HG03280 (cell line): ENCODE measurements at regions not wholly inside any gene's neighbourhood (a gene's known extent, or its start where the extent isn't known, plus 50 kb on each side); places are given as distances from the start of the nearest gene placed in this dataset.
"Not testable (repeated sequence)": the region's sequence is repeated elsewhere in the genome, so short reads cannot be mapped to it uniquely, and the experiment has no call there.

Experiments
- ATAC-seq: cut with Tn5 transposase; IDR thresholded peaks from one replicate; pipeline ENCODE4 v1.9.1; 2021; ENCODE audit warnings: mild to moderate bottlenecking, moderate library complexity; ENCODE audit not compliant: unreplicated experiment

DNA sequence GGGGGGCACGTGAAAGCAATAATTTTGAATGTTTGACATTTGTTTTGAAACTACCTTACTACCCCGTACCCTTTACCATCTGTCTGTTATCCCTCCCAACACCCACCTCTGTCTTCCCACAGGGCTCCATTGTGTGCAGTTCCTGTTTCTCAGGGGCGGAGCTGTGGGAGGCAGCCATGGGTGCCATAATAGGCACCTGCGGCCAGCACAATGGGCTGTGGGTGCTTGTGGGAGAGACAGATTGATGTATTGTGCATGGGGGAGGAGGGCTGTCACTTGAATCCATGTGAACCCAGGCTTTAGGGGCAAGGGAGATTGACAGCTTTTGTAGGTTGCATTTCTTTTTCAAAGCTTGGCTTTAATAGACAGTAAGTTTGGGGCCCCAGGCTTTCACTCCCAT, 122.6 kb upstream of the CXorf66 start:
- no peak for ATAC-seq

DNA sequence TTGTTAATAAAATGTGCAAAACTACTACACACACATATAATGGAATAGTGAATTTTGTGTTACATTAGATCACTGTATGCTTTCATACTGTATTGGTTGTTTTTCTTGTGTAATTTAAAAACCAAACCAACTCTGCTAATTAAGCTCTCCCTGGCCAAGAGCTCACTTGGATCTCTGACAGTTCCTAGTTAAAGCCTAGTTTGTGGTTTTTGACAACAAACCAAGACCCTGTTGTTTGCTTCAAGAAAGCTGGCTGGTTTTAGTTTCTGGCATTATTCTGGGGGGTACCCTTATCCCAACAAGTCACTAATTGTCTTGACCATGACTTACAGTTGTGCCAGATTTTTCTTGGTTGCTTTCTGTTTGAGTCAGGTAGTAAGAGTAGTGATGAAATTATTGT, 121.4 kb upstream of the CXorf66 start:
- ATAC-seq = no peak

DNA sequence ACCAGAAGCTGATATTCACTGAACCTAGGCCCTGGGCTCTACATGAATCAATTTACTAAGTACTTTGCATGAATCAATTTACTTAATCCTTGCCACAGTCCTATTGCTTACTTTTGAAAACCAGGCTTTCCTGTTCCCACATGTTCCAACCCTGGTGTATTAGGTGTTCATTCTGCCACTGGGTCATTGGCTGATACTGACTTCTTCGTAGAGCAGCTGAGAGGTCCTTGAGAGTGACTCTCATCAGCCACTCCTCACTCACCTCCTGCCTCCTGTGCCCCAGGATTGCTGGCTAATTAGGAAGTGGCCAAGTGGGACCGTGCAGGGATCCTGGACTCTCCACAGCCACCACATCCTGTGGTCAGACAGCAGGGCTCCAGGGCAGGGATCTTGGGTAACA, 109.5 kb upstream of the CXorf66 start:
- not testable (repeated sequence) for ATAC-seq

DNA sequence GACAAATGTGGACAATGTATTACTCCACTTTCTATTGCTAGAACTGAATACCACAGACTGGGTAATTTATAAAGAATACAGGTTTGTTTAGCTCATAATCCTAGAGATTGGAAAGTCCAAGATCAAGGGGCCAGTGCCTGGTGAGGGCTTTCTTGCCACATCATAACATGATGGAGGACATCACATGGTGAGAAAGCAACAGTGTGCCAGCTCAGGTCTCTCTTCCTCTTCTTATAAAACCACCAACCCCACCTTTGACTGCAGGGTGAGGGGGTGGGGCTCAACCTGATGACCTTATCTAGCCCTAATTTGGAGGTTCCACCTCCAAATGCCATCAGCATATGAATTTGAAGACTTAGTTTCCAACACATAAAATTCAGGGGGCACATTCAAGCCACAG, 105.7 kb upstream of the CXorf66 start:
- ATAC-seq = no peak

DNA sequence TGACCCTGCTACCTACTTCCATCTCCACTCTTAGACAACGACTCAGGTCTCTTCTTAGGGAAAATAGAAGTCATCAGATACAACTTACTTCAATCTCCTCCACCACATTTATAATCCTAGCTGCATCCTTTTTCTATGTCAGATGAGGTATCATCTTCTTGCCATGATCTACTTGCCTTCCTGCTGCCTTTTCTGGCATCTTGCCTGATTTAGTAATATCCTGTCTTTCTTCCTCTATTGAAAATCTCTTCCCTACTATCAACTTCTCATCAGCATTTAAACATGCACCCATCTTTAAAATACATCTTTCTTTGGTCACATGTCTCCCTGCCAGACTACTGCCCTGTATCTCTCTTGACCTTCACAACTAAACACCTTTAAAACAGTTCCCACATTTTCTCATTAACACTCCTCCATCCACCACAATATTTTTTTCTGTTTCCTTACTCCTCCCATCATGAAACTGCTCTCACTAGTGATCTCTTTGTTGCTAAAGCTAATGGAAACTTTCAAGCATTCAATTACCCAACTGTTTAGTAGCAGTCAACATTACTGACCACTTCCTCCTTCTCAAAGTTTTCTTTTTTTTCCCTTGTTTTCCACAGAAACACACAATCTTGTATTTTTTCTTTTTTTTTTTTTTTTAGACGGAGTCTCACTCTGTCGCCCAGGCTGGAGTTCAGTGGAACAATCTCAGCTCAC, 100.8 kb upstream of the CXorf66 start:
- no peak for ATAC-seq

DNA sequence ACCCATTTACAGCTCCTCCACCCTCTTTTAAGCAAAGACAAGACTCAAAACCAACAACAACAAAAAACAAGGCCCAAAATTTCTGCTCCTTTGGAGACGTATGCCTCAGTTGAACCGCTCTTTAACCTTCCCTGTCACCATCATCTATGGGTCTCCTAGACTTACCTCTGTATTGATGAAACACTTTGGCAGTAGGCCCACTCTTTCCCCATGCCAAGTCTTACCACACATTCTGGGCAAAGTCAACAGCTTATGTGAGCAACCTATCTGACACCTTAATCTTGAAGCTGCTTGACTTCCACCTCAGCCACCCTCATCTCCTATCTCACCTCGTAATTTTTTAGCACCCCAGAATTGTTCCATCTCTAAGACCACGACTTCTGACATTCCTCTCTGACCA, 99.7 kb upstream of the CXorf66 start:
- no peak for ATAC-seq

DNA sequence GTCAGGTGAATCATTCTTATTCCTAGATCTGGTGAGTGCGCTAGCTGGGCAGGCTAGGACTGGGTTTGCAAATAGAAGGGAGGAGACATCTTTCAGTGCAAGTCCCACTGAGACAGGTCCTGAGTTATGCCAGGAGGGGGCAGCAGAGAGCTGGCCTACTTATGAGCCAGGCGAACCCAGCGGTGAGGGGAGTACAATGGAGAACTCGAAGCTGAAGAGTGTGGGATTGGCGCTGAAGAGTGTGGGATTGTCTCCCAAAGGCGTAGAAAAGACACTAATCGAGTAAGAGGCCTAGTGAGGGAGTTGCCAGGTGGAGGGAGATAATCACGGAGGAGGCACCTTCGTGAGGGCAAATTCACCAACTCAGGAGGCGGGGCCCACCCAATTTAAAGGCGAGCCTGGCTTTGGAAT, 91.7 kb upstream of the CXorf66 start:
- no peak for ATAC-seq

DNA sequence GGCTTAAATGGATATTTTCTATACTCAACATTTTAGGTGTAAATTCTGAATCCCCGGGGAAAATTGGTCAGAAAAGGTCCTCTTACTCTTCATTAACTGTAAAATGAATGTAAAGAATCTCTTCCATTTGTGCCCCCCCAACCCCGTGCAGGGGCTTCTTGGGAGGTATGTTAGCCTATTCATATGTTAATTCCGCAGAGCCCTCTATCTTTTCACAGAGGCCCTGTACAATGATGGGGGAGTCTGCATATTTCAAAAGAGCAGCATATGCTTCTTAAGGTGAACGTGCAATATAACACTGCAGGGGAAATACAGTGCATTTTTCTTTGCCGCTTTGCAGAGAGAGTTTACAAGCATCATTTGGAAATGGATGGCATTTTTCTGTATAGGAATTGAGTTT, 88.5 kb upstream of the CXorf66 start:
- no peak for ATAC-seq

DNA sequence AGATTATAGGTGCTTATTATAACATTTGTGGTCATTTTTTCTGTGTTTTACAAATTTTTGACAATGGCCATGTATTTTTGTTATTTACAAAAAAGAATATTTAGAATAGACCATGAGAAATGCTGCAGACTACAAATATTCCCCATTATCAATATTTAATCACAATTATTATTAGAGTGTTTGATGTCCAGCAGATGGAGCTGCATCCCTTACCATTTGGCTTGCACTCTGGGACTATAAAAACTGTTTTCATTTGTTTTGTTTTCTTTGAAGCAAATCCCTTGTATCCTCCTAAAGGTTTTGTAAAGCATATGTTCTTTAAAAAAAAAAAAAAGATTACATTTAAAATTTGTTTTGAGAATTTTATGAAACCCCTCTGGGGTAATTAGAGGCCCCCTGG, 85.6 kb upstream of the CXorf66 start:
- no peak for ATAC-seq

DNA sequence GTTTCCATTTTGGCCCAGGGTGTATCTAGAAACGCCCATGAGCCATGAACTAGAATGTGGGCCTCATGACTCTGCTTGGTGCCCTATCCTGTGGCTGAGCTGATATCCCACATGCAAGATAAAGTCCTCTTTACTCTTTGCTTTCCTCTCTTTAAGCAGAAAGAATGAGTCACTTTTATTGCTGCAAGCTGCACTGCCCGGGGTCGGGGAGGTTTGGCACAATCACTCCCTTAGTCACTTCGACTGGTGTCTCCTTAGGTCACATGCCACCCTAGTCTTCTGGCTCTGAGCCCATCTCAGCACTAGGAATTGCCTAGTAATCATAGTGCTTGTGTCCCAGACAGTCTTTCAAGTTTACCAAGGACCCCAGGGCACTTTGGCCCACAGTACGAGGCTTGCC, 75.1 kb upstream of the CXorf66 start:
- no peak for ATAC-seq

DNA sequence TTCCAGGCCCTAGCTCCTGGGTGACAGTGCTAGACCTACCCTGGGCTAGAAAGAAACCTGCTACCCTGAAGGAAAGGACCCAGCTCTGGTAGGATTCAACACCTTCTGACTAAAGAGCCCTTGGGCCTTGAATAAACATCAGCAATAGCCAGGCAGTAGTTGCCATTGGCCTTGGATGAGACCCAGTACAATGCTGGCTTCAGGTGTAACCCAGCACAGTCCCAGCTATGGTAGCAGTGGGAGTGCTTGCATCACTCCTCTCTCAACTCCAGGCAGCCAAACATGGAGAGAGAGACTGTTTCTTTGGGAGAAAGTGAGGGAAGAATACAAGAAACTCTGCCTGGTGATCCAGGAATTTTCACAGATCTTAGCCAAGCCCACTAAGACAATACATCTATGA, 73.5 kb upstream of the CXorf66 start:
- ATAC-seq = no peak

DNA sequence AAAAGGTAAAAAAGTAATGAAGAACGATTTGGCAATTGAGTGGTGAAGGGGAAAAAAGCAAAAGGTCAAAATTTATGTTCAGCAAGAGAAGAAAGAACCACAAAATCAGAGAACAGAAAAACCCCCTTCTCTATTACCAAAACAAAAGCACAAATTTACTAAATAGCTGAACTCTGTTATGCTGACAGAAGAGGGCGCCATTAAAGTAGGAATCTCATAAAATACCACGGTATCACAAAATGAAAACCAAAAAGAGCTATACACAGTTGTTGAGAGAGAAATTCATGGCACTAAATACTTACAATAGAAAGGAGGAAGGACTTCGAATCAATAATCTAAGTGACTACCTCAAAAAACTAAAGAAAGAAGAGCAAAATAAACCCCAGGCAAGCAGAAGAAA, 69.6 kb upstream of the CXorf66 start:
- ATAC-seq = no peak

DNA sequence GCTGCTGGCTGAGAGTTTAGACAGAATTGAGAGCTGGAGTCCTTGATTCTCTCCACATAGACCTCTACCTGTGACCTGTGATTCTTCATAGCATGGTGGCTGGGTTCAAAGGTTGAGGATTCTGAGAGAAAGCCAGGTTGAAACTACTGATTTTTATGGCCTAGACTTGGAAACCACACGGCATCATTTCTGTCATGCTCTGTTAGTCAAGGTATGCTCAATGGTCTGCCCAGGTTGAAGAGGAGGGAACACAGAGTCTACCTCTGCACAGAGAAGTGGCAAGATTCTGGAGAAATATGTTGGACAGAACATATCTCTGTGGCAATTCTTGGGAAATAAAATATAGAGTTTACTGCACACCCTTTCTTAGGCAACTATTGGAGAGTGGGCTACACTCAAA, 57.2 kb upstream of the CXorf66 start:
- ATAC-seq = no peak

DNA sequence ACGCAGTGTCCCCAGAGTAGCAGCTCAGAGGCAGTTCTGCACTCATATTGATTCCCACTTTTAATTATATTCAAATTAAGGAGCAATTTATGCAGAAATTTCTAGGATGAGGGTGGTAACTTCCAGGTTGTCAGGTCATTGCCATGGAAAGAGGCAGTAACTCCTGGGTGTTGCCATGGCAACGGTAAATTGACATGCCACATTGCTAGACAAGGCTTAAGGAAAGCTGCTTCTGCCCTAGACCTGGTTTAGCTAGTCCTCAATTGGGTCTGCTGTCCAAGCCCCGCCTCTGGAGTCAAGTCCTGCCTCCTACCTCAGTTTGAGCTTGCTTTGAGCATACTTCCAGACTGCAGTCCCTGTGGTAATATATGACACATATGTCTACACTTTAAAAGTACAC, 53.8 kb upstream of the CXorf66 start:
- not testable (repeated sequence) for ATAC-seq
